SK-N-SH treated with all-trans-retinoic acid at 6 μM for 48 hours (cell line): ENCODE measurements at regions not wholly inside any gene's neighbourhood (a gene's known extent, or its start where the extent isn't known, plus 50 kb on each side); places are given as distances from the start of the nearest gene placed in this dataset.

Experiments used
- ATAC-seq: fragments of 200-7000 bp; cut with Tn5 transposase; 3 replicates; pipeline ENCODE4 v1.9.1; 2020; ENCODE audit warnings: mild to moderate bottlenecking, moderate library complexity
- ARNTL ChIP-seq: fragments of 450-650 bp; formaldehyde crosslinking; IDR thresholded peaks from 2 replicates; pipeline ENCODE4 v1.5.0; 2020; ENCODE audit warnings: low read depth, mild to moderate bottlenecking, moderate library complexity, borderline replicate concordance
- BACH2 ChIP-seq: fragments of 250-450 bp; sonication (Bioruptor Pico); IDR thresholded peaks from 2 replicates; pipeline ENCODE4 v1.9.0; 2021; ENCODE audit warnings: mild to moderate bottlenecking, borderline replicate concordance
- CSDC2 ChIP-seq: fragments of 250-450 bp; sonication (Bioruptor Pico); IDR thresholded peaks from 2 replicates; pipeline ENCODE4 v1.5.0; 2020; ENCODE audit warnings: mild to moderate bottlenecking, moderate library complexity
- ESRRG ChIP-seq: fragments of 250-450 bp; sonication (Bioruptor Pico); IDR thresholded peaks from 2 replicates; pipeline ENCODE4 v1.6.1; 2021; ENCODE audit warnings: mild to moderate bottlenecking
- GLIS3 ChIP-seq: fragments of 250-450 bp; sonication (Bioruptor Pico); IDR thresholded peaks from 2 replicates; pipeline ENCODE4 v1.5.0; 2020; ENCODE audit warnings: mild to moderate bottlenecking, moderate library complexity
- ISL1 ChIP-seq: fragments of 250-450 bp; sonication (Bioruptor Pico); IDR thresholded peaks from 2 replicates; pipeline ENCODE4 v2.1.2; 2022; ENCODE audit warnings: mild to moderate bottlenecking, moderate library complexity
- OSR1 ChIP-seq: fragments of 250-450 bp; sonication (Bioruptor Pico); IDR thresholded peaks from 2 replicates; pipeline ENCODE4 v1.8.0; 2022; ENCODE audit warnings: moderate library complexity, mild to moderate bottlenecking, inconsistent platforms
- SNAI2 ChIP-seq: fragments of 250-450 bp; sonication (Bioruptor Pico); IDR thresholded peaks from 2 replicates; pipeline ENCODE4 v1.5.0; 2020; ENCODE audit warnings: mild to moderate bottlenecking, moderate library complexity
- TCF4 ChIP-seq: fragments of 250-450 bp; sonication (Bioruptor Pico); IDR thresholded peaks from 2 replicates; pipeline ENCODE4 v1.8.0; 2021; ENCODE audit warnings: mild to moderate bottlenecking, moderate library complexity, borderline replicate concordance
- TOX ChIP-seq: fragments of 250-450 bp; sonication (Bioruptor Pico); IDR thresholded peaks from 2 replicates; pipeline ENCODE4 v1.8.0; 2021; ENCODE audit warnings: mild to moderate bottlenecking, moderate library complexity, borderline replicate concordance
- ZFP3 ChIP-seq: fragments of 250-450 bp; sonication (Bioruptor Pico); IDR thresholded peaks from 2 replicates; pipeline ENCODE4 v1.5.0; 2020; ENCODE audit warnings: mild to moderate bottlenecking, moderate library complexity
- ZNF70 ChIP-seq: fragments of 450-650 bp; formaldehyde crosslinking; IDR thresholded peaks from 2 replicates; pipeline ENCODE4 v1.5.0; 2020; ENCODE audit warnings: mild to moderate bottlenecking, moderate library complexity
- TF ChIP-seq, protein P1 (sequence below): fragments of 250-450 bp; sonication (Bioruptor Pico); IDR thresholded peaks from 2 replicates; pipeline ENCODE4 v1.5.1; 2020; ENCODE audit warnings: low read depth, mild to moderate bottlenecking, moderate library complexity
- TF ChIP-seq, protein P2 (sequence below): fragments of 250-450 bp; sonication (Bioruptor Pico); IDR thresholded peaks from 2 replicates; pipeline ENCODE4 v1.5.1; 2021; ENCODE audit warnings: mild to moderate bottlenecking, moderate library complexity
- TF ChIP-seq, protein P3 (sequence below): fragments of 250-450 bp; sonication (Bioruptor Pico); IDR thresholded peaks from 2 replicates; pipeline ENCODE4 v1.8.0; 2021; ENCODE audit warnings: low read depth, mild to moderate bottlenecking, moderate library complexity, borderline replicate concordance
- TF ChIP-seq, protein P4 (sequence below): fragments of 250-450 bp; sonication (Bioruptor Pico); IDR thresholded peaks from 2 replicates; pipeline ENCODE4 v1.8.0; 2020; ENCODE audit warnings: mild to moderate bottlenecking, moderate library complexity, borderline replicate concordance
- TF ChIP-seq, protein P5 (sequence below): fragments of 250-450 bp; sonication (Bioruptor Pico); IDR thresholded peaks from 2 replicates; pipeline ENCODE4 v1.5.0; 2020; ENCODE audit warnings: mild to moderate bottlenecking, moderate library complexity

DNA sequence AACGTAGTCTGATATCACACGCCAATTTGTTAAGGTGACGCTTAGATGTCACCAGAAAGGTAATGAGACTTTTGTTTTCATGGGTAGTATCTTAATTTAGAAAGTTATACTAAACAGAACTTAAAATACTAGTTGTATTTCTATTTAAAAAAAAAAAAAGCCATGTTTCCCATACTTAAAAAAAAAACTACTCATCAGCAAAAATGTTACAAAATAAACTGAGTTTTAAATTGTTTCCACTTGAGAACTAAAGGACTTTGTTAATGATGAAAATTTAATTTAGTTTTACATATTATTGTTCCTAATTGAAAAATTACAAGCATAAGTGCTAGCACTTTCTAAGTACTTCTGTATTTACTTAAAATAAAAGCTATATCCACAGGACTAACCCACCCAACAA lies 300.8 kb upstream of the ATP11B start:
- TF ChIP-seq SNAI2 (CRISPR knock-in tag) (no peak), ZFP3 (no peak), OSR1 (CRISPR knock-in tag) (no peak), CSDC2 (CRISPR knock-in tag) (no peak), ESRRG (CRISPR knock-in tag) (no peak), TCF4 (no peak), ISL1 (no peak)
- TF ChIP-seq, protein P1, sequence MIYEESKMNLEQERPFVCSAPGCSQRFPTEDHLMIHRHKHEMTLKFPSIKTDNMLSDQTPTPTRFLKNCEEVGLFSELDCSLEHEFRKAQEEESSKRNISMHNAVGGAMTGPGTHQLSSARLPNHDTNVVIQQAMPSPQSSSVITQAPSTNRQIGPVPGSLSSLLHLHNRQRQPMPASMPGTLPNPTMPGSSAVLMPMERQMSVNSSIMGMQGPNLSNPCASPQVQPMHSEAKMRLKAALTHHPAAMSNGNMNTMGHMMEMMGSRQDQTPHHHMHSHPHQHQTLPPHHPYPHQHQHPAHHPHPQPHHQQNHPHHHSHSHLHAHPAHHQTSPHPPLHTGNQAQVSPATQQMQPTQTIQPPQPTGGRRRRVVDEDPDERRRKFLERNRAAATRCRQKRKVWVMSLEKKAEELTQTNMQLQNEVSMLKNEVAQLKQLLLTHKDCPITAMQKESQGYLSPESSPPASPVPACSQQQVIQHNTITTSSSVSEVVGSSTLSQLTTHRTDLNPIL (CRISPR knock-in tag), result no peak
- TF ChIP-seq, protein P2, sequence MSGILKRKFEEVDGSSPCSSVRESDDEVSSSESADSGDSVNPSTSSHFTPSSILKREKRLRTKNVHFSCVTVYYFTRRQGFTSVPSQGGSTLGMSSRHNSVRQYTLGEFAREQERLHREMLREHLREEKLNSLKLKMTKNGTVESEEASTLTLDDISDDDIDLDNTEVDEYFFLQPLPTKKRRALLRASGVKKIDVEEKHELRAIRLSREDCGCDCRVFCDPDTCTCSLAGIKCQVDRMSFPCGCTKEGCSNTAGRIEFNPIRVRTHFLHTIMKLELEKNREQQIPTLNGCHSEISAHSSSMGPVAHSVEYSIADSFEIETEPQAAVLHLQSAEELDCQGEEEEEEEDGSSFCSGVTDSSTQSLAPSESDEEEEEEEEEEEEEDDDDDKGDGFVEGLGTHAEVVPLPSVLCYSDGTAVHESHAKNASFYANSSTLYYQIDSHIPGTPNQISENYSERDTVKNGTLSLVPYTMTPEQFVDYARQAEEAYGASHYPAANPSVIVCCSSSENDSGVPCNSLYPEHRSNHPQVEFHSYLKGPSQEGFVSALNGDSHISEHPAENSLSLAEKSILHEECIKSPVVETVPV (CRISPR knock-in tag), result no peak
- TF ChIP-seq, protein P3, sequence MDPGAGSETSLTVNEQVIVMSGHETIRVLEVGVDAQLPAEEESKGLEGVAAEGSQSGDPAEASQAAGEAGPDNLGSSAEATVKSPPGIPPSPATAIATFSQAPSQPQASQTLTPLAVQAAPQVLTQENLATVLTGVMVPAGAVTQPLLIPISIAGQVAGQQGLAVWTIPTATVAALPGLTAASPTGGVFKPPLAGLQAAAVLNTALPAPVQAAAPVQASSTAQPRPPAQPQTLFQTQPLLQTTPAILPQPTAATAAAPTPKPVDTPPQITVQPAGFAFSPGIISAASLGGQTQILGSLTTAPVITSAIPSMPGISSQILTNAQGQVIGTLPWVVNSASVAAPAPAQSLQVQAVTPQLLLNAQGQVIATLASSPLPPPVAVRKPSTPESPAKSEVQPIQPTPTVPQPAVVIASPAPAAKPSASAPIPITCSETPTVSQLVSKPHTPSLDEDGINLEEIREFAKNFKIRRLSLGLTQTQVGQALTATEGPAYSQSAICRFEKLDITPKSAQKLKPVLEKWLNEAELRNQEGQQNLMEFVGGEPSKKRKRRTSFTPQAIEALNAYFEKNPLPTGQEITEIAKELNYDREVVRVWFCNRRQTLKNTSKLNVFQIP (CRISPR knock-in tag), result no peak
- no peak for ATAC-seq

DNA sequence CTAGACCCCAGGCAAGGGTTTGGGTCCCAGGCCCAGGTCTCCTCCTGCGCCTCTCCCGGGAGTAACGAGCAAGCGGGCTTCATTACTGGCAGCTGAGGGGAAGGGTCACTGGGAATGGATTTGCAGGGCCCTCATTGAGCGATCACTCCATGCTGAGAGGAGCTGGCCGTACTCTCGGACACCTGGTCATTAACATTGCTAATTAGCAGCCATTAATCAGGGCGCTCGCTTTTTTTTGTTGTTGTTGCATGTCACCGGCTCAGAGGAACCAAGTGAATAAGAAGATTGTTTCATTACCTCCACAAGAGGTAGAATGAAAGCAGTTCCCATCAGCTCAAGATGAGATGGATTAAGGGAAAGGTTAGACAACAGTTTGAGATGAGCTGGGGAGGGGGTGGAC lies 293.0 kb upstream of the ATP11B start:
- TF ChIP-seq SNAI2 (CRISPR knock-in tag), result no peak
- ATAC-seq, result no peak

DNA sequence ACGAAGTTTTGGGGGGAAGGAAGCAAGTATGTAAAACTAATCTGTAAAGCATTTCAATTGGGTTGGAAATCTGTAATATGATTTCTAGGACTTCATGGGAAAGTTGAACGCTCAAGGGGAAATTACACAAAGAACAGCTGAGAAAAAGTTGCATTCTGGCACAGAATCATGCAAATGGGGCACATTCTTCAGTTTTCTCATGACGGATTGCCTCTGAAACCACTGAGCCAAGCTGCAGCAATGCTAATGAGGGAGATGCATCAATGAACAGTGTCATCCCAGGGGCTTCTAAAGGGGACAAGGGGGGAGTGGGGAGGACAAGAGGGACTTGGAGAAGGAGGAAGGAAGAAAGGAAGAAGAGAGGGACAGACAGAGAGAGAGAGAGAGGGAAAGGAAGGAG lies 291.4 kb upstream of the ATP11B start:
- TF ChIP-seq, protein P1 (CRISPR knock-in tag), result no peak
- TF ChIP-seq GLIS3 (no peak), TOX (CRISPR knock-in tag) (no peak), ISL1 (no peak), OSR1 (CRISPR knock-in tag) (no peak), TCF4 (no peak), ZNF70 (CRISPR knock-in tag) (no peak), CSDC2 (CRISPR knock-in tag) (no peak), BACH2 (CRISPR knock-in tag) (no peak), ESRRG (CRISPR knock-in tag) (no peak), ARNTL (CRISPR knock-in tag) (no peak)
- TF ChIP-seq, protein P4, sequence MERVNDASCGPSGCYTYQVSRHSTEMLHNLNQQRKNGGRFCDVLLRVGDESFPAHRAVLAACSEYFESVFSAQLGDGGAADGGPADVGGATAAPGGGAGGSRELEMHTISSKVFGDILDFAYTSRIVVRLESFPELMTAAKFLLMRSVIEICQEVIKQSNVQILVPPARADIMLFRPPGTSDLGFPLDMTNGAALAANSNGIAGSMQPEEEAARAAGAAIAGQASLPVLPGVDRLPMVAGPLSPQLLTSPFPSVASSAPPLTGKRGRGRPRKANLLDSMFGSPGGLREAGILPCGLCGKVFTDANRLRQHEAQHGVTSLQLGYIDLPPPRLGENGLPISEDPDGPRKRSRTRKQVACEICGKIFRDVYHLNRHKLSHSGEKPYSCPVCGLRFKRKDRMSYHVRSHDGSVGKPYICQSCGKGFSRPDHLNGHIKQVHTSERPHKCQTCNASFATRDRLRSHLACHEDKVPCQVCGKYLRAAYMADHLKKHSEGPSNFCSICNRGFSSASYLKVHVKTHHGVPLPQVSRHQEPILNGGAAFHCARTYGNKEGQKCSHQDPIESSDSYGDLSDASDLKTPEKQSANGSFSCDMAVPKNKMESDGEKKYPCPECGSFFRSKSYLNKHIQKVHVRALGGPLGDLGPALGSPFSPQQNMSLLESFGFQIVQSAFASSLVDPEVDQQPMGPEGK (CRISPR knock-in tag), result no peak
- TF ChIP-seq, protein P3 (CRISPR knock-in tag), result no peak
- TF ChIP-seq, protein P5, sequence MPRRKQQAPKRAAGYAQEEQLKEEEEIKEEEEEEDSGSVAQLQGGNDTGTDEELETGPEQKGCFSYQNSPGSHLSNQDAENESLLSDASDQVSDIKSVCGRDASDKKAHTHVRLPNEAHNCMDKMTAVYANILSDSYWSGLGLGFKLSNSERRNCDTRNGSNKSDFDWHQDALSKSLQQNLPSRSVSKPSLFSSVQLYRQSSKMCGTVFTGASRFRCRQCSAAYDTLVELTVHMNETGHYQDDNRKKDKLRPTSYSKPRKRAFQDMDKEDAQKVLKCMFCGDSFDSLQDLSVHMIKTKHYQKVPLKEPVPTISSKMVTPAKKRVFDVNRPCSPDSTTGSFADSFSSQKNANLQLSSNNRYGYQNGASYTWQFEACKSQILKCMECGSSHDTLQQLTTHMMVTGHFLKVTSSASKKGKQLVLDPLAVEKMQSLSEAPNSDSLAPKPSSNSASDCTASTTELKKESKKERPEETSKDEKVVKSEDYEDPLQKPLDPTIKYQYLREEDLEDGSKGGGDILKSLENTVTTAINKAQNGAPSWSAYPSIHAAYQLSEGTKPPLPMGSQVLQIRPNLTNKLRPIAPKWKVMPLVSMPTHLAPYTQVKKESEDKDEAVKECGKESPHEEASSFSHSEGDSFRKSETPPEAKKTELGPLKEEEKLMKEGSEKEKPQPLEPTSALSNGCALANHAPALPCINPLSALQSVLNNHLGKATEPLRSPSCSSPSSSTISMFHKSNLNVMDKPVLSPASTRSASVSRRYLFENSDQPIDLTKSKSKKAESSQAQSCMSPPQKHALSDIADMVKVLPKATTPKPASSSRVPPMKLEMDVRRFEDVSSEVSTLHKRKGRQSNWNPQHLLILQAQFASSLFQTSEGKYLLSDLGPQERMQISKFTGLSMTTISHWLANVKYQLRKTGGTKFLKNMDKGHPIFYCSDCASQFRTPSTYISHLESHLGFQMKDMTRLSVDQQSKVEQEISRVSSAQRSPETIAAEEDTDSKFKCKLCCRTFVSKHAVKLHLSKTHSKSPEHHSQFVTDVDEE (CRISPR knock-in tag), result no peak
- no peak for ATAC-seq
